SK-N-SH treated with all-trans-retinoic acid at 6 μM for 48 hours (cell line): ENCODE measurements at regions not wholly inside any gene's neighbourhood (a gene's known extent, or its start where the extent isn't known, plus 50 kb on each side); places are given as distances from the start of the nearest gene placed in this dataset.
A peak's percentile ranks its signal among the peaks of the same experiment; 100 is the strongest.

Source experiments
- ATAC-seq: fragments of 200-7000 bp; cut with Tn5 transposase; 3 replicates; pipeline ENCODE4 v1.9.1; 2020; ENCODE audit warnings: mild to moderate bottlenecking, moderate library complexity
- ARNTL ChIP-seq: fragments of 450-650 bp; formaldehyde crosslinking; IDR thresholded peaks from 2 replicates; pipeline ENCODE4 v1.5.0; 2020; ENCODE audit warnings: low read depth, mild to moderate bottlenecking, moderate library complexity, borderline replicate concordance
- BACH2 ChIP-seq: fragments of 250-450 bp; sonication (Bioruptor Pico); IDR thresholded peaks from 2 replicates; pipeline ENCODE4 v1.9.0; 2021; ENCODE audit warnings: mild to moderate bottlenecking, borderline replicate concordance
- CREB5 ChIP-seq: fragments of 250-450 bp; sonication (Bioruptor Pico); IDR thresholded peaks from 2 replicates; pipeline ENCODE4 v1.5.1; 2020; ENCODE audit warnings: low read depth, mild to moderate bottlenecking, moderate library complexity
- CSDC2 ChIP-seq: fragments of 250-450 bp; sonication (Bioruptor Pico); IDR thresholded peaks from 2 replicates; pipeline ENCODE4 v1.5.0; 2020; ENCODE audit warnings: mild to moderate bottlenecking, moderate library complexity
- CSRNP3 ChIP-seq: fragments of 250-450 bp; sonication (Bioruptor Pico); IDR thresholded peaks from 2 replicates; pipeline ENCODE4 v1.5.1; 2021; ENCODE audit warnings: mild to moderate bottlenecking, moderate library complexity
- ESRRG ChIP-seq: fragments of 250-450 bp; sonication (Bioruptor Pico); IDR thresholded peaks from 2 replicates; pipeline ENCODE4 v1.6.1; 2021; ENCODE audit warnings: mild to moderate bottlenecking
- GLIS3 ChIP-seq: fragments of 250-450 bp; sonication (Bioruptor Pico); IDR thresholded peaks from 2 replicates; pipeline ENCODE4 v1.5.0; 2020; ENCODE audit warnings: mild to moderate bottlenecking, moderate library complexity
- ISL1 ChIP-seq: fragments of 250-450 bp; sonication (Bioruptor Pico); IDR thresholded peaks from 2 replicates; pipeline ENCODE4 v2.1.2; 2022; ENCODE audit warnings: mild to moderate bottlenecking, moderate library complexity
- OSR1 ChIP-seq: fragments of 250-450 bp; sonication (Bioruptor Pico); IDR thresholded peaks from 2 replicates; pipeline ENCODE4 v1.8.0; 2022; ENCODE audit warnings: moderate library complexity, mild to moderate bottlenecking, inconsistent platforms
- PATZ1 ChIP-seq: fragments of 250-450 bp; sonication (Bioruptor Pico); IDR thresholded peaks from 2 replicates; pipeline ENCODE4 v1.8.0; 2020; ENCODE audit warnings: mild to moderate bottlenecking, moderate library complexity, borderline replicate concordance
- POU6F1 ChIP-seq: fragments of 250-450 bp; sonication (Bioruptor Pico); IDR thresholded peaks from 2 replicates; pipeline ENCODE4 v1.8.0; 2021; ENCODE audit warnings: low read depth, mild to moderate bottlenecking, moderate library complexity, borderline replicate concordance
- PPARA ChIP-seq: fragments of 250-450 bp; sonication (Bioruptor Pico); IDR thresholded peaks from 2 replicates; pipeline ENCODE4 v1.5.0; 2020; ENCODE audit warnings: mild to moderate bottlenecking, borderline replicate concordance
- RARB ChIP-seq: fragments of 250-450 bp; sonication (Bioruptor Pico); IDR thresholded peaks from 2 replicates; pipeline ENCODE4 v1.8.0; 2021; ENCODE audit warnings: mild to moderate bottlenecking, moderate library complexity
- SNAI2 ChIP-seq: fragments of 250-450 bp; sonication (Bioruptor Pico); IDR thresholded peaks from 2 replicates; pipeline ENCODE4 v1.5.0; 2020; ENCODE audit warnings: mild to moderate bottlenecking, moderate library complexity
- TCF4 ChIP-seq: fragments of 250-450 bp; sonication (Bioruptor Pico); IDR thresholded peaks from 2 replicates; pipeline ENCODE4 v1.8.0; 2021; ENCODE audit warnings: mild to moderate bottlenecking, moderate library complexity, borderline replicate concordance
- TOX ChIP-seq: fragments of 250-450 bp; sonication (Bioruptor Pico); IDR thresholded peaks from 2 replicates; pipeline ENCODE4 v1.8.0; 2021; ENCODE audit warnings: mild to moderate bottlenecking, moderate library complexity, borderline replicate concordance
- TSHZ2 ChIP-seq: fragments of 250-450 bp; sonication (Bioruptor Pico); IDR thresholded peaks from 2 replicates; pipeline ENCODE4 v1.5.0; 2020; ENCODE audit warnings: mild to moderate bottlenecking, moderate library complexity
- ZC3H10 ChIP-seq: fragments of 250-450 bp; sonication (Bioruptor Pico); IDR thresholded peaks from 2 replicates; pipeline ENCODE4 v1.5.1; 2021; ENCODE audit warnings: mild to moderate bottlenecking, moderate library complexity
- ZFP3 ChIP-seq: fragments of 250-450 bp; sonication (Bioruptor Pico); IDR thresholded peaks from 2 replicates; pipeline ENCODE4 v1.5.0; 2020; ENCODE audit warnings: mild to moderate bottlenecking, moderate library complexity
- ZFP30 ChIP-seq: fragments of 450-650 bp; formaldehyde crosslinking; IDR thresholded peaks from 2 replicates; pipeline ENCODE4 v1.5.0; 2022; ENCODE audit warnings: mild to moderate bottlenecking, moderate library complexity
- ZNF565 ChIP-seq: fragments of 450-650 bp; formaldehyde crosslinking; conservative IDR thresholded peaks from 2 replicates; pipeline ENCODE4 v1.5.0; 2020; ENCODE audit warnings: low read depth, mild to moderate bottlenecking, moderate library complexity
- ZNF70 ChIP-seq: fragments of 450-650 bp; formaldehyde crosslinking; IDR thresholded peaks from 2 replicates; pipeline ENCODE4 v1.5.0; 2020; ENCODE audit warnings: mild to moderate bottlenecking, moderate library complexity
- ZNF8 ChIP-seq: fragments of 450-650 bp; formaldehyde crosslinking; IDR thresholded peaks from 2 replicates; pipeline ENCODE4 v1.5.0; 2020; ENCODE audit warnings: mild to moderate bottlenecking, moderate library complexity

GRCh38 chr9:82601293-82601771, 461.6 kb downstream of the RASEF start:
- ATAC-seq = peak; percentile 93
- TF ChIP-seq BACH2 (CRISPR knock-in tag) (peak; percentile 8; the same call in 1 of the 2 replicates), CREB5 (CRISPR knock-in tag) (0 out of 2 replicates have a peak, but pooled peaks have one; percentile 34), ZFP3 (CRISPR knock-in tag) (no peak), RARB (CRISPR knock-in tag) (no peak), TCF4 (CRISPR knock-in tag) (peak; percentile 98), ZC3H10 (CRISPR knock-in tag) (0 out of 2 replicates have a peak, but pooled peaks have one; percentile 25), TSHZ2 (CRISPR knock-in tag) (peak; percentile 91), POU6F1 (CRISPR knock-in tag) (0 out of 2 replicates have a peak, but pooled peaks have one; percentile 32), ZNF565 (CRISPR knock-in tag) (no peak), ARNTL (CRISPR knock-in tag) (no peak), ISL1 (CRISPR knock-in tag) (peak; percentile 85), GLIS3 (no peak), OSR1 (CRISPR knock-in tag) (no peak), ESRRG (CRISPR knock-in tag) (no peak), ZNF70 (CRISPR knock-in tag) (0 out of 2 replicates have a peak, but pooled peaks have one; percentile 25), CSRNP3 (CRISPR knock-in tag) (no peak), PATZ1 (CRISPR knock-in tag) (no peak), CSDC2 (CRISPR knock-in tag) (no peak), SNAI2 (CRISPR knock-in tag) (no peak), ZFP30 (CRISPR knock-in tag) (no peak), TOX (no peak), PPARA (CRISPR knock-in tag) (no peak), ZNF8 (CRISPR knock-in tag) (no peak)

- ATAC-seq = no peak
- no peak for TF ChIP-seq ZNF565 (CRISPR knock-in tag)
- TF ChIP-seq ISL1 (CRISPR knock-in tag) = no peak
- TF ChIP-seq TOX = no peak
- no peak for TF ChIP-seq ZNF70 (CRISPR knock-in tag)
- no peak for TF ChIP-seq BACH2 (CRISPR knock-in tag)
- no peak for TF ChIP-seq ZC3H10 (CRISPR knock-in tag)
- TF ChIP-seq ESRRG (CRISPR knock-in tag) = no peak
- no peak for TF ChIP-seq CSDC2 (CRISPR knock-in tag)
- TF ChIP-seq RARB (CRISPR knock-in tag) = no peak
- no peak for TF ChIP-seq ARNTL (CRISPR knock-in tag)
- TF ChIP-seq CREB5 (CRISPR knock-in tag) = no peak
- no peak for TF ChIP-seq CSRNP3 (CRISPR knock-in tag)
These were observed 457.8 kb downstream of the RASEF start for GRCh38 chr9:82604947-82605656.
